GM21619 (cell line): ENCODE measurements at regions not wholly inside any gene's neighbourhood (a gene's known extent, or its start where the extent isn't known, plus 50 kb on each side); places are given as distances from the start of the nearest gene placed in this dataset.

Source experiments
- ATAC-seq: cut with Tn5 transposase; IDR thresholded peaks from one replicate; pipeline ENCODE4 v1.9.1; 2021; ENCODE audit not compliant: unreplicated experiment

GRCh38 chr1:82625537-82625936 lies 824.8 kb downstream of the ADGRL2 start:
- no peak for ATAC-seq

GRCh38 chr1:82621076-82621475 lies 820.3 kb downstream of the ADGRL2 start:
- ATAC-seq, result no peak

- no peak for ATAC-seq
These were observed 813.4 kb downstream of the ADGRL2 start for GRCh38 chr1:82614090-82614489.

GRCh38 chr1:82612986-82613385 lies 812.3 kb downstream of the ADGRL2 start:
- no peak for ATAC-seq

GRCh38 chr1:82606546-82606945 lies 805.8 kb downstream of the ADGRL2 start:
- ATAC-seq, result no peak

GRCh38 chr1:82604524-82604923 lies 803.8 kb downstream of the ADGRL2 start:
- no peak for ATAC-seq

GRCh38 chr1:82600314-82600713 lies 799.6 kb downstream of the ADGRL2 start:
- ATAC-seq, result no peak

- ATAC-seq, result no peak
These were observed 798.1 kb downstream of the ADGRL2 start for GRCh38 chr1:82598812-82599211.

GRCh38 chr1:82598337-82598736 lies 797.6 kb downstream of the ADGRL2 start:
- no peak for ATAC-seq

GRCh38 chr1:82597649-82598048 lies 796.9 kb downstream of the ADGRL2 start:
- ATAC-seq, result no peak

- ATAC-seq, result no peak
These were observed 796.4 kb downstream of the ADGRL2 start for GRCh38 chr1:82597141-82597540.

- no peak for ATAC-seq
These were observed 792.8 kb downstream of the ADGRL2 start for GRCh38 chr1:82593561-82593960.

GRCh38 chr1:82589588-82589987 lies 788.9 kb downstream of the ADGRL2 start:
- ATAC-seq, result no peak

GRCh38 chr1:82587371-82587770 lies 786.6 kb downstream of the ADGRL2 start:
- ATAC-seq, result no peak

- ATAC-seq, result no peak
These were observed 785.7 kb downstream of the ADGRL2 start for GRCh38 chr1:82586473-82586872.

- no peak for ATAC-seq
These were observed 781.6 kb downstream of the ADGRL2 start for GRCh38 chr1:82582347-82582746.

GRCh38 chr1:82578086-82578726 lies 777.5 kb downstream of the ADGRL2 start:
- ATAC-seq, result no peak

- no peak for ATAC-seq
These were observed 766.6 kb downstream of the ADGRL2 start for GRCh38 chr1:82567348-82567747.

GRCh38 chr1:82565546-82565945 lies 764.8 kb downstream of the ADGRL2 start:
- no peak for ATAC-seq

- ATAC-seq, result no peak
These were observed 764.4 kb downstream of the ADGRL2 start for GRCh38 chr1:82565146-82565545.

GRCh38 chr1:82564333-82564732 lies 763.6 kb downstream of the ADGRL2 start:
- no peak for ATAC-seq

- no peak for ATAC-seq
These were observed 761.7 kb downstream of the ADGRL2 start for GRCh38 chr1:82562448-82562847.

GRCh38 chr1:82560566-82560965 lies 759.8 kb downstream of the ADGRL2 start:
- ATAC-seq, result no peak
